GM20000 (cell line): ENCODE measurements at regions not wholly inside any gene's neighbourhood (a gene's known extent, or its start where the extent isn't known, plus 50 kb on each side); places are given as distances from the start of the nearest gene placed in this dataset.

Experiments used
- DNase-seq: peaks from one replicate; pipeline ENCODE4 v3.0.0; 2012; ENCODE audit warnings: low spot score
- CTCF ChIP-seq: IDR thresholded peaks from 2 replicates; pipeline ENCODE4 v1.5.1; 2012; ENCODE audit warnings: mild to moderate bottlenecking, control low read depth; ENCODE audit errors: extremely low read depth, missing control alignments

- DNase-seq = no peak
- no peak for TF ChIP-seq CTCF
Measured at GRCh38 chr9:115289757-115290208, 171.8 kb upstream of the TNC start.

- no peak for DNase-seq
- no peak for TF ChIP-seq CTCF
Measured at GRCh38 chr9:115291841-115292240, 173.9 kb upstream of the TNC start.

- TF ChIP-seq CTCF = no peak
- DNase-seq = no peak
Measured at GRCh38 chr9:115292584-115293279, 174.8 kb upstream of the TNC start.

- TF ChIP-seq CTCF = no peak
- no peak for DNase-seq
Measured at GRCh38 chr9:115295734-115296133, 177.8 kb upstream of the TNC start.

- no peak for DNase-seq
- no peak for TF ChIP-seq CTCF
Measured at GRCh38 chr9:115296831-115297565, 179.0 kb upstream of the TNC start.

GRCh38 chr9:115300116-115300515, 182.2 kb upstream of the TNC start:
- DNase-seq = no peak
- TF ChIP-seq CTCF = no peak

- TF ChIP-seq CTCF = no peak
- DNase-seq = no peak
Measured at GRCh38 chr9:115300874-115301273, 182.9 kb upstream of the TNC start.
